H54 (cell line): ENCODE measurements at regions not wholly inside any gene's neighbourhood (a gene's known extent, or its start where the extent isn't known, plus 50 kb on each side); places are given as distances from the start of the nearest gene placed in this dataset.
"Not testable (repeated sequence)": the region's sequence is repeated elsewhere in the genome, so short reads cannot be mapped to it uniquely, and the experiment has no call there.

Experiments used
- DNase-seq: peaks from one replicate; pipeline ENCODE4 v3.0.0; 2011; ENCODE audit warnings: low spot score, mixed read lengths; ENCODE audit not compliant: insufficient read length
- FAIRE-seq: peaks from 3 replicates; lab custom pipeline; 2011; peaks lifted over from hg19 to GRCh38; lab: Jason Lieb, UNC
- POLR2A ChIP-seq: IDR thresholded peaks from 2 replicates; pipeline ENCODE4 v1.6.1; 2011; ENCODE audit warnings: low read depth, mild to moderate bottlenecking, low read length

DNA sequence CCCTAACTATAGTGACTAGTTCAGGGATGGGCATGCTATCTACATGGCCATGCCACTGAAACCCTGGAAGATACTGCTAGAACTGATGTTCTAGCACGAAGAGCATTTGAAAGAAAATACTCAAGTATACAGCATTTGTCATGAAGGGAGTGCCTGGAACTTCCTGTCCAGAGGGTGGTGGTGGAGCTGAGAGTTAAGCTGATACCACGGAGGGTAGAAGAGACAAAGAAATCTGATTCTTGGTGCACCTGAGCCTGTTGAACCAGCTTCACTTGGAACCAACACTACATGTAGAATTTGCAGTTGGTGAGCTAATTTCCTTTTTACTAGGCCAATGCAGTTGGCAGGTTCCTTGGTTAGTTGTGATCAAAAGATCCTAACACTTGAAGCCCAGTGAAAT lies 116.4 kb downstream of the CCNG2 start:
- DNase-seq: no peak
- no peak for FAIRE-seq
- no peak for TF ChIP-seq POLR2A

DNA sequence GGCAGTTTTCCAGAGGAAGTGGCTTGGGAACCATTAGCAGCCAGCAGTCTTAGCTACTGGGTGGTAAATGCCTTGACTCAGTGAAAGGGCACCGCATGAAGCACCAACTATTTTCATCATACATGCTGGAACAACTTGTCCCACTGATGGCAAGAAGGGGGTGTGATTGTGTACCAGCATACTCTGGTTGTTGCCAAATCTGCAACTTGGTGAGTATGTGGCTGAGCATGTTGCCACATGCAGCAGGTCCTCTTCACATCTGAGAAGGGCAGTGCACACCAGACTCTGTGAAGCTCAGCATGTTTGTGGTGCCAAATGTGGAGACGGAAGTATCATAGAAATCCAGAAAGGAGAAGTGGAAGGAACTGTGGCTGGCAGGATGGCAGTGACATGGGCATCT lies 122.1 kb downstream of the CCNG2 start:
- DNase-seq, FAIRE-seq: not testable (repeated sequence)

DNA sequence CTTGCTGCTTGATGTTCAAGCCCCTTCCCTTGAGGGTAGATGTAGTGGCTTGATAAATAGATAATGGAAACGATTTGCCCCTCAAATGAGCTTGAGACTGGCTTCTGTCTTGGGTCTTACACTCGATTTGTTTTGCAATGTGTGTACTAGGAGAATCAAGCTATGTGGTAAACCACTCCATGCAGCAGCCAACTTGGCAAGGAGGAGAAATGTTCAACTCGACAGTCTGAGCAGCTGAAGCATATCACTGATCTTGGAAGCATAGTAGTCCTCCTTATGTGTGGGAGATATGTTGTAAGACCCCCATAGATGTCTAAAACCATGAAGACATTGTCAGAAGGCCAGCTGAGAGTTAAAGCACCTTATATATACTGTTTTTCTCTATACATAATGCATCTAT lies 125.3 kb downstream of the CCNG2 start:
- DNase-seq (no peak), FAIRE-seq (no peak)
- no peak for TF ChIP-seq POLR2A

DNA sequence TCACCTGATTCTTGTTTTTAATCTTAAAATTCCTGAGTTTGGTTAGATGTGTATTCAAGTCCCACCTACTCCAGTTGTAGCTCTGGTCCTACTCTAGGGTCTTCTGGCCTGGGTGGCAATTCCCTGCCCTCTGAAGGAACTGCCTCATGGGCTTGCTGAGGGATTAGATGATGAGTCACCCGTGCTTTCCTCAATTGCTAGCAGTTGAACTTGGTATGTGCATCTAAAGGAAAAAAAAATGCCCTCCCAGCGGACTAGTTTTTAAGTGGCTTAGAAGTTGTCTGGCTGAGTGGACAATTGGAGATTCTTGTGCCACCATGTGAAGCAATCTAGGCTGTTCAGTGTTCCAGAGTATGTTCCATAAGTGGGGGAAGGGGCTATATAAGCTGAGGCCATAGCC lies 127.0 kb downstream of the CCNG2 start:
- no peak for FAIRE-seq
- DNase-seq: no peak
- no peak for TF ChIP-seq POLR2A

DNA sequence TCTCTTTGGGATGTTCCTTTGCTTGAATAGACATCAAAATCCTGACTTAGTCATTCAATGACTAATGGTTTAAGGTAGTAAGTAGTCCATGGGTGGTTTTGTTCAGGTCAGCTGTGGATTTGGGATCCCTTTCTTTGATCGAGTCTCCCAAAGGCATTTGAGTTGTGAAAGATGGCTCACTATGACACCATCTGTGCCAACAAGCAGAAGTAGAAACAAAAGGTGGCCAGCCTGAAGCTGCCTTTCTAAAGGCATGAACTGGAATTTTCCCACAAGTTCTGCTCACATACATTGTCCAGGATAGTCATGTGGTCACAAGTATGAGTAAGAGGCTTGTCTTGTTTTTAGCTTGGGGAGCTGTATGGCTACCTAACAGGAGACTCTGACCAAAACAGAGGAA lies 129.9 kb downstream of the CCNG2 start:
- DNase-seq: no peak
- FAIRE-seq: no peak
- TF ChIP-seq POLR2A: no peak

DNA sequence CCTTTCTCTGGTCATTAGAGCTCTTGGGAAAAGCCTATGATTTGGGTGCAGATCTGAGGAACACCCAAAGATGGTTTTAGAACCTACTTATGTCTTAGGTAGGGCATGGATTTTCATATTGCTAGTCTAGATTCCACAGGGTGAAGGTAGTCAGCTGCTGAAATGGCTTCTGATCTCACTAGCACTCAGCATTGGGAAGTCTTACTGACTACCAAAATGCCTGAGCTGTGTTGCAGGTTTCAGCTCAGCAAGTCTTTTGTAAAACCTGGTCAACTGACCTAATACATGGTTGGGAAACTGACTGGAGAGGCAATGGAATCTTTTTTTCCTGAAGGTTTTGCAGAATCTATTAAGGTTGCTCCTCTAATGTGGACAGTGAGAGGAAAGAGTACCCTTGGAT lies 136.4 kb downstream of the CCNG2 start:
- DNase-seq (no peak), FAIRE-seq (no peak)
- TF ChIP-seq POLR2A: no peak

DNA sequence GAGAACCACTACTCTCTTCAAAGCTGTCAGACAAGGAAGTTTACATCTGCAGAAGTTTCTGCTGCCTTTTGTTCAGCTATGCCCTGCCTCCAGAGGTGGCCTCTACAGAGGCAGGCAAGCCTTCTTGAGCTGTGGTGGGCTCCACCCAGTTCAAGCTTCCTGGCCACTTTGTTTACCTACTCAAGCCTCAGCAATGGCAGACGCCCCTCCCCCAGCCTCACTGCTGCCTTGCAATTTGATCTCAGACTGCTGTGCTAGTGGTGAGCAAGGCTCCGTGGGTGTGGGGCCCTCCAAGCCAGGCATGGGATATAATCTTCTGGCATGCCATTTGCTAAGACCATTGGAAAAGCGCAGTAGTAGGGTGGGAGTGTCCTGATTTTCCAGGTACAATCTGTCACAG lies 144.0 kb downstream of the CCNG2 start:
- not testable (repeated sequence) for DNase-seq

DNA sequence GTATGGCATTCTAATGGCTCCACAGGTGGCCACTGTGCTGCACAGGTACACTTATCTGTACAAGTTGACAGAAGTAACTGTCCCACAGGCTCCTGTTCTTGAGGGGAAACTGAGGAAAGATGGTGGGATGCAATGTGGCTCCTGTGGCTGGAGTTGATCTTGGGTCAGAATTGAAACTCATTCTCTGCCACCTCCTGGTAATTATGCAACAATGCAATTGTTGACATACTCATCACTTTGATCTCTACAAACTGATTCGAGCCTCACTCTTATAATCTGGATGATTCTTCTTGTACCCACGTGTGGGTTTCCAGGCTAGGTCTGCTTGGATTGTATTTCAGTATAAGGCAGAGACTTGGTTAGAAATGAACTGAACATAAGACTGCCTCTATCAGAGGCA lies 148.8 kb downstream of the CCNG2 start:
- no peak for DNase-seq
- no peak for FAIRE-seq
- no peak for TF ChIP-seq POLR2A

More for the DNA sequence above, 144.0 kb downstream of the CCNG2 start:
- not testable (repeated sequence) for FAIRE-seq

DNA sequence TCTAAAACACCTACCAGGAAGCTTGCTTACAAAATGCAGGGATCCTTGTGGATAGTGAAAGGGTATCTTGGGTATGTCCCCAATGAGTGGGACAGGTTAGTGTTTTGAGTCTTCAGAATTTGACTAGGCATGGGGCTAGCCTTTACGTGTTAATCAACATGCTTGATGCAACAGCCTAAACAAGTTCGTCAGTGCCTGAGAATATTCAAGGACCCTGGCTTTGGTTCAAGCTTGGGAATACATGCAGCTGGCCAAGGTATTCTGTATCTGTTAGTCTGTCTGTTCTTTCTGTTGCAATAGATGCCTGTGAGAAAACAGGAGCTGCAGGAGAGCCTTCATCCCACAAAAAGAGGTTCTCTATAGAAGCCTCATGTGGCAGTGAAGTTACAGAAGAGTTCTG lies 149.5 kb downstream of the CCNG2 start:
- no peak for FAIRE-seq
- TF ChIP-seq POLR2A: no peak
- DNase-seq: no peak

DNA sequence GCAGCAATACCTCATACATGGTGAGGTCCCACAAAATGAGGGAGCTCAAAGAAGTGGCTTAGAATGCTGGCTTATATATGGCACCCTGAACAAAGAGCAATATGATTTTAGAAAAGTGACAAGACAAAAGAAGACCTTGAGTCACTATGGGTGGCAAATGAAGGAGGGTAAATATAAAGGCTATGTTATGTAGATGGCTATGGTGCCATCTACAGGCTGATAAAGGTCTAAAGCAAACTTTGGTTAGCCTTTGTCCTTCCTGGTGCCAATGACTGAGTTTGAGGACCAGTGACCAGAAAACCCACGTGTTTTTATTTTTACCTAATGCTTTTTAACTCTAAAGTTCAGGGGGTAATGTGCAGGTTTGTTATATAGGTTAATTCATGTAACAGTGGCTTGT lies 151.8 kb downstream of the CCNG2 start:
- DNase-seq: peak; percentile 18
- no peak for FAIRE-seq
- TF ChIP-seq POLR2A: no peak

DNA sequence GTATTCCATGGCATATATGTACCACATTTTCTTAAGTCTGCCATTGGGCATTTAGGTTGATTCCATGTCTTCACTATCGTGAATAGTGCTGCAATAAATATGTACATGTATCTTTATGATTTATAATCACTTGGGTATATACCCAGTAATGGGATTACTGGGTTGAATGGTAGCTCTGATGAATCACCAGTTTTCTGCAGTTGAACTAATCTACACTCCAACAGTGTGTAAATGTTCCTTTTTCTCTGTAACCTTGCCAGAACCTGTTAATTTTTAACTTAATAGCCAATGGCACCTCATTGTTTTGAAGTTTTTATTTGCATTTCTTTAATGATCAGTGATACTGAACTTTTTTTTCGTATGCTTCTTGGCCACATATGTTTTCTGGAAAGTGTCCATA lies 152.5 kb downstream of the CCNG2 start:
- FAIRE-seq (no peak), DNase-seq (no peak)
- no peak for TF ChIP-seq POLR2A

DNA sequence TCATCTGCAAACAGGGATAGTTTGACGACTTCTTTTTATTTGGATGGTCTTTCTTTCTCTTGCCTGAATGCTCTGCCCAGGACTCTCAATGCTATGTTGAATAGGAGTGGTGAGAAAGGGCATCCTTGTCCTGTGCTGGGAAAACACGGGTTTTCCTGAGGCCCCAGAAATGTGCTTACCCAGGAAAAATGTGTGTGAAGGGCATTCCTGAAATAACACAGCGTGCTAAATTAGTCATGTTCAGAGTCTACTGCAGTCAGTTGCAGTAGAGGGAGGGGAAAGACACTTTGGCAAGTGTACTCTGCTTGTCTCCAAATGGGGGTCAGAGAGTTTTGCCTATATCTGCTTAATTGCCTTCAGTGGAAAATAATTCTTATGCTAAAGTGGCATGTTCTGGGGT lies 153.9 kb downstream of the CCNG2 start:
- no peak for FAIRE-seq
- no peak for DNase-seq
- no peak for TF ChIP-seq POLR2A

DNA sequence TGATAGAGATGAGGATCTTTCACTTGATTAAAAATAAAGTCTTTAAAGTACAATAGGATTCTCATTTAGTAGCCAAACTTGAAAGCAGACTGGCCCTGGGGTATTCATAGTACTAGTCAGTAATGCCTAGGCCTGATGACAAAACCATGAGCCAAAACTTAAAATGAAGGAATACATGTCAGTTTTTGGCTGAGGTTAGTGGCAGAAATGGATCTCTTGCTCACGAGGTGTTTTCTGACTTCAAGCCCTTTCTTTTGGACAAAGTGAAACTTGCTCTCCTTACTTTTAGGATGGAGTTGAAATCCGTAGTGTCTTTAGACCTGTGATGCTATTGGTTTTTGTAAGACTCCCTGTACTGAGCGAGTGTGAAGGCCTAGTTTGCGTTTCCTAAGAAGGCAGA lies 157.7 kb downstream of the CCNG2 start:
- DNase-seq (no peak), FAIRE-seq (no peak)
- no peak for TF ChIP-seq POLR2A

DNA sequence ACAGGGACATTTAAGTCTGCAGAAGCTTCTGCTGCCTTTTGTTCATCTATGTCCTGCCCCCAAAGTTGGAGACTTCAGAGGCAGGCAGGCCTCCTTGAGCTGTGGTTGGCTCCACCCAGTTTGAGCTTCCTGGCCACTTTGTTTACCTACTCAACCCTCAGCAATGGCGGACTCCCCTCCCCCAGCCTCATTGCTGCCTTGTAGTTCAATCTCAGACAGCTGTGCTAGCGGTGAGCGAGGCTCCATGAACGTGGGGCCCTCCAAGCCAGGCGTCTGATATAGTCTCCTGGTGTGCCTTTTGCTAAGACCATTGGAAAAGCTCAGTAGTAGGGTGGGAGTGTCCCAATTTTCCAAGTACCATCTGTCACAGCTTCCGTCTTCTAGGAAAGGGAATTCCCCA lies 170.1 kb downstream of the CCNG2 start:
- TF ChIP-seq POLR2A: no peak
- FAIRE-seq (no peak), DNase-seq (no peak)

DNA sequence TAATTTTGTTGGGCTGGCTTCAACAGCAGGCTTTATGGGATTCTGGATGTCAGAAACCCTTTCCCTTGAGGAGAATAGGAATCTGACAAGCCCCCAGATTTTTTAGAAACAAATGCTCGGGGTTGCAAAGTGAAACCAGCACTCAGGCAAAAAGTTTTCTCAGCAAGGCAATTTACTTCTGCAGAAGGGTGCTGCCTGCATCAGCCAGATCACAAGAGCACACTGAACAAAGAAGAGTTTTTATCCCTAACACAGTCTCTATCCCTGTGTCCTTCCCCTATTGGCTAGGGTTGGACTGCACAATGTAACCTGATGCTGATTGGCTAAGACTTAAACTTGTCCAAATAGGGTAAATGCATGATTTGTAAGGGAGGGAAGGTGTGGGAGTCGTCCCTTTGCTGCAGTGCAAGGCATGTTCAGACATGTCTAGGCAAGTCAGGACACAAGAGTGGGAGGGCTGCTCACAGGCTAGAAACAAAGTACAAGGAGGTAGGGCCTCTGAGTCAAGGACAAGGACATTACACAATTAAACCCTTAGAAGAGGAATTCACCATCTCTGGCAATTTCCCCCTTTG lies 175.8 kb downstream of the CCNG2 start:
- DNase-seq (no peak), FAIRE-seq (no peak)
- TF ChIP-seq POLR2A: no peak

DNA sequence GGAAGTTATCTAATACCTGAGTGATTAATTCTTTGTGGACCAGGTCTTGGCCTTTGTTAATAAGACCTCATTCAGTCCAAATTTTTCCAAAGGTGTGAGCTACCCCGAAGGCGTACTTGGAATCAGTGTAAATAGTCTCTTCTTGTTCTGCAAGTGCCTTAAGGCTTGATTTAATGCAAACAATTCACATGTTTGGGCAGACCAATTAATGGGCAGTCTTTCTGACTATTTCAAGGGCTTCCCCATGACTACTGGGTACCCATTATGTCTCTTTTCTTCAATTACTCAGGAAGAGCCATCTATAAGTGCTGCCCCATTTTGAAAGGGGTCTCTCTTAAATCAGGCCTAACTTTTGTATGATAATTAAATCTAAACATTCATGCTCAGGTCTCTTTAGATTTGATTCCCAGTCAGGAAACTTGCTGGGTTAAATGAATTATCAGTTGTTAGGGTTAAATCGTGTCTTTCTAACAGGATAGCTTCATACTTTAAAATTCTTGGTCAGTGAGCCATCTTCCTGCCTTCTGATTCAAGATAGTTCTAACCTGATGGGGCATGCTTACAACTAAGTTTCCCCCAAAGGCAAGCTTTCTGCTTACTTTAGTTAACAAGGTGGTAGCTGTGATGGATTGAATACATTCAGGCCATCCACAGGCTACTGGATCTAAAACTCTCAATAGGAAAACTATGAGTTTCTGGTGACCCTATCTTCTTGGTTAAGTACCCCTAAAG lies 179.6 kb downstream of the CCNG2 start:
- DNase-seq (no peak), FAIRE-seq (no peak)
- no peak for TF ChIP-seq POLR2A
